ENCODE measurements at regions not wholly inside any gene's neighbourhood (a gene's known extent, or its start where the extent isn't known, plus 50 kb on each side); places are given as distances from the start of the nearest gene placed in this dataset.

DNA sequence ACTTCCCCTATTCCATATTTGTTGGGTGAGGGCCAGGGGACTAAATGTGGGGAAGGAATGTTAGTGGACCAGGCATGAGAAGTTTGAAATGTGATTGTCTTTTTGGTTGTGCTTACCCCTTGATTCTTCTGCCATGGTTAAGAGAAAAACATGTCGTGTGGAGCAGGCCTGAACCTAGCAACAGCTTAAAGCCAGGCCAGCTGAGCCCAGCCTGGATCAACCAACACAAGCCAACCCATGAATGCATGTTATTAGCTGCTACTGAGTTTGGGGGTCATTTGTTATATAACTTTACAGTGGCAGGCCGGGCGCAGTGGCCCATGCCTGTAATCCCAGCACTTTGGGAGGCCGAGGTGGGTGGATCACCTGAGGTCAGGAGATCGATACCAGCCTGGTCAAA is 52.4 kb upstream of the TRIO start:
- no peak for DNase-seq (ENCODE audit: low read depth in 2 of 2)

GRCh38 chr5:14090290-14090689 is 52.9 kb upstream of the TRIO start:
- DNase-seq (ENCODE audit: low read depth in 2 of 2), result no peak

GRCh38 chr5:14089198-14089597 is 53.9 kb upstream of the TRIO start:
- DNase-seq (ENCODE audit: low read depth in 2 of 2), result no peak

DNA sequence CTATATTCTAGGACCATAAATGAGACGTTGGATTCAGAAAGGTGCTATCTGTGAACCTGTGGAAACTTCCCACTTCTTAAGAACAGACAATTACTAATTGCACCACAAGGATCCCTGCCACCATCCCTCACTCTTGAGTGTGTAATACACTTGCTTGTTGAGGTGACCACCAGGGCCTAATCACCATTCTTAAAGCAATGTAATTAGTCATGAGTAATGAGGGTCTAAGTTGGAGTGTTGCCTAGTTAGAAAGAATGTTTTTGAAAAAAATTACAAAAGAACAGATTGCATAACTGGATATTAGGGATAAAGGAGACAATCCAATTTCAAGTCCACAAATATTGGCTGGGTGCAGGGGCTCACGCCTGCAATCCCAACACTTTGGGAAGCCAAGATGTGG is 56.9 kb upstream of the TRIO start:
- DNase-seq (ENCODE audit: low read depth in 2 of 2), result no peak

DNA sequence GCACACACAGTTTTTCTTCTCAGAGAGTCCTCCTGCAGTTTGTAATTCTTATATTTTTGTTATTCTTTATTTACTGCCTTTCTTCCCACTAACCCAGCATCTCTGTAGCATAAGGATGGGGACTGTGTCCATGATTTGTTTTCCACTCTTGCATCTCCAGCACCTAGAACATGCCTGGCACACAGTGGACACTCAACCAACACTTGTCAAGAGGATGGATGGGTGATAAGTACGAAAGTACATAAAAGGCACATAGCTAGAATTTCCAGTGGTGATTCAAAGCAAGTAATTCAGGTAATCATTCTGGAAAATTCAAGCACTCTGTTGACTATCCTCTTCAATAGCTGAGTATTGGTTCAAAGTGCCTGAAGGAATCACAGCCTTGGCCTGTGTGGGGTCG is 60.2 kb upstream of the TRIO start:
- DNase-seq (ENCODE audit: low read depth in 2 of 2), result no peak

DNA sequence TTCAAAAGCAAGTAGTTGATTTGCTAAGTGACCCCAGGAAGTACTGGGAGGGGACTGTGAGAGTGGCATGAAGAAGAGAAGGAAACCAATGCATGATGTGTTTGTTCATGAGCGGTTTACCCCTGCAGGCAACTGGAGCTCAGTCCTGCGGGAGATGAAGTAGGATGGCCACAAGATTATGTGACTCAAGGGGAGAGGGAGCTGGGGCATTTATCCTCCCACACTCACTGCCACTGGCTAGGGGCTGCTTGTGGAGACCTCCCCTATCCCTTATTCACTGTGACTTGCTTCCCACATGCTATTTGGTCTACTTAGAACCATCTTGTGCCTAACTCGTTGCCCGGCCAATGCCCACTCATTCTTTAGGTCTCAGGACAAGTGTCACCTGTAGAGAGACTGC is 60.6 kb upstream of the TRIO start:
- DNase-seq (ENCODE audit: low read depth in 2 of 2), result no peak

DNA sequence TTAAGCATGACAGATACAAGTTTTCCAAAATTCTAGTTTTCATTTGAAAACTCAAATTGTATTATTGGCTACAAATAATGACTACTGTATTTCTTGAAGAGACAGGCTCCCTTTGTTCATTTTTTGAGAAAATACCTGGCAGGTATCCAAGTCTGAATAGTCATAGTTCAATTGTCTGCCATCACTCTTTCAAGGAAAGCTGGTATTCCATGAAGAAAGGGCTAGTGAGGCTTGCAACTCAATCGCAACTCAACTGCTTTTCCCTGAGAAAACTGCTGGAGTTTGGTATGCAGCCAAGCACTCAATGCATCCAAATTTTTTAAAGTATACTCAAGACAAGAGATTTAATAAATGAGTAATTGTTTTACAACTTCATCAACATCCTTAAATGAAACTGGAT is 61.4 kb upstream of the TRIO start:
- peak in 1 of 2 donors; percentile 28 for DNase-seq (ENCODE audit: low read depth in 2 of 2)

- no peak for DNase-seq (ENCODE audit: low read depth in 2 of 2)
Observed at GRCh38 chr5:14078716-14079115, 64.4 kb upstream of the TRIO start.

- DNase-seq (ENCODE audit: low read depth in 2 of 2), result no peak
Observed at GRCh38 chr5:14077501-14077900, 65.6 kb upstream of the TRIO start.

DNA sequence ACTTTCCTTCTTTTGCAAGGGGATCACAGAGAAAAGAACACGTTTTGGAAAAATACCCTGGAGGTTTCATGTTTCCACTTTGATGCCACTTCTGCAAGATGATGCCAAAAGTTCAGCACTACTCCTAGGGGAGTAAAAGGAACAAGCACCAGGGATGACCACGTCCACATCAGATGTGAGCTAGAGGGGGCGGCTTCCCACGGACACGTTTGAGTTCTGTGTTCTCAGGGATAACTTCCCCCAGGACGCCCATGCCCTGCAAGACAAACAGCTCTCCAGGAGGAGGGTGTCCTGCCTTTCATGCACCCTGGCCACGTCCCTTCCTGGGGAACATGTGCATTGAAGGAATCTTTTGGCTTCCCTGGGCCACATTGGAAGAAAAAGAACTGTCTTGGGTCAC is 66.6 kb upstream of the TRIO start:
- DNase-seq (ENCODE audit: low read depth in 2 of 2), result no peak

- no peak for DNase-seq (ENCODE audit: low read depth in 2 of 2)
Observed at GRCh38 chr5:14075937-14076336, 67.2 kb upstream of the TRIO start.

DNA sequence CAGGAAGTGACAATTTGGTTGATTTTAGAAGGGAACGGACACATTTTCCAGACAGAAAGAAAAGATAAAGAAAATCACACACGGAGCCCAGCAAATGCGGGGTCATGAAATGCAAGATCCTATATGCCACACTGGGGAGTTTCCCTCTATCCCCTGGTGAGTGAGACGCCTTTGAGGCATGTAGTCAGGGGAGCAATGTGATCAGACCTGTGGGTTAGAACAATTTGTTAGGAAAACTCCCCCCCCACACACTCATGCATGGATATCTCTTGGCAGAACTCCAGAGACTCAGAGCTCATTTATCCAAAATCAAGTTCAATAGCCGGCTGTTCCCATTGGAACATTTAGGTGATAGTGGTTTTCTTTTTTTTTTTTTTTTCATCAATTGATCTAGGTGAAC is 71.7 kb upstream of the TRIO start:
- DNase-seq (ENCODE audit: low read depth in 2 of 2), result no peak

GRCh38 chr5:14069021-14069420 is 74.1 kb upstream of the TRIO start:
- DNase-seq (ENCODE audit: low read depth in 2 of 2), result peak; percentile 24 to 61

- no peak for DNase-seq (ENCODE audit: low read depth in 2 of 2)
Observed at GRCh38 chr5:14068136-14068535, 75.0 kb upstream of the TRIO start.

- DNase-seq (ENCODE audit: low read depth in 2 of 2), result no peak
Observed at GRCh38 chr5:14066326-14066725, 76.8 kb upstream of the TRIO start.

DNA sequence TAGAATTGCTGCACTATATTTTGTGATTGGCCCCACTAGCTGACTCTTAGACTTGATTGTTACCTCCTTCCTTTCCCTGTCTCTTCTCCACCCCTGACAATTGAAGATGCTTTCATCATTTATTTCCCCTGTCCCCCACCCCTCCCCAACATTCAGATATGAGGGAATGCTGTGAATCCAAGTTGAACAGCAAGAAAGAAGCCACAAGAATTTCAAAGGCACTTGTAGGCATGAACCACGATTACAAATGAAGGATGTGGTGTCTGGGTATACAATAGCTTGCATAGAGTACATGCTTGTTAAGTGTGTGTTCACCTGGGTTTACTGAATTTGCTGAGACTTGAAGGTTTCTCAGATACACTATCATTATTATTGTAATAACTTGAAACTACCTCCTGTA is 78.3 kb upstream of the TRIO start:
- no peak for DNase-seq (ENCODE audit: low read depth in 2 of 2)

- DNase-seq (ENCODE audit: low read depth in 2 of 2), result no peak
Observed at GRCh38 chr5:14063691-14064090, 79.5 kb upstream of the TRIO start.

GRCh38 chr5:14063138-14063537 is 80.0 kb upstream of the TRIO start:
- DNase-seq (ENCODE audit: low read depth in 2 of 2), result no peak

DNA sequence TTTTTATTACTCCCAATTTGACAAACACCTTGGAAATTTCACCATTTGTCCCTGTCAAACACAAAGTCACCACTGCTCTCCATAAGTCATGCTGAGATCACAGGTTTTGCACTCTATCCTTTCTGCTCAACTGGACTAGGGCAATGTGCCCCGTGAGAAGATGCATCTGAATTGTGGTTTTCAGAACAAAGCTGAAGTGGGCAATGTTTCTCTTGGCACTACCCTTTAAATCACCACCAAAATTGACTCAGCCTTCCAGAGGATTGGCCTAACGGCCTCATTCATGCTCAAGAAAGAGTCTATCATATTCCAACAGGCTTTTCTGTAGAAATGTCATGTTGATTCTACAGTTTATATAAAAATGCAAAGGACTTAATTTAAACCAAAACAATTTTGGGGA is 81.0 kb upstream of the TRIO start:
- no peak for DNase-seq (ENCODE audit: low read depth in 2 of 2)

GRCh38 chr5:14061106-14061505 is 82.0 kb upstream of the TRIO start:
- DNase-seq (ENCODE audit: low read depth in 2 of 2), result no peak

- no peak for DNase-seq (ENCODE audit: low read depth in 2 of 2)
Observed at GRCh38 chr5:14060218-14060617, 82.9 kb upstream of the TRIO start.

DNA sequence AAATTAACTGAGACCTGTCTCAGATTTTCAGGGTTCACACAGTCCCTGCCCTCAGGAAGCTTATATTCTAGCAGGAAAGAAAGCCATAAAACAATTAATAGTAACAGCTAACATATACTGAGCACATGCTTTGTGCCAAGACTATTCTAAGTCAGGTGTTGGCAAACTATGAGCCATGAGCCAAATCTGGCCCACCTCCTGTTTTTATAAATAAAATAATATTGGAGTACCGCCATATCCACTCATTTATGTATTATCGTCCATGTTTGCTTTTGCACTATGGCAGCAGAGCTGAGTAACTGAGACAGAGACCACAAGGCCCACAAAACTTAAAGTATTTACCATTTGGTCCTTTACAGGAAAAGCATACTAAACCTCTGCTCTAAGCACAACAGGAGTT is 83.3 kb upstream of the TRIO start:
- no peak for DNase-seq (ENCODE audit: low read depth in 2 of 2)

DNA sequence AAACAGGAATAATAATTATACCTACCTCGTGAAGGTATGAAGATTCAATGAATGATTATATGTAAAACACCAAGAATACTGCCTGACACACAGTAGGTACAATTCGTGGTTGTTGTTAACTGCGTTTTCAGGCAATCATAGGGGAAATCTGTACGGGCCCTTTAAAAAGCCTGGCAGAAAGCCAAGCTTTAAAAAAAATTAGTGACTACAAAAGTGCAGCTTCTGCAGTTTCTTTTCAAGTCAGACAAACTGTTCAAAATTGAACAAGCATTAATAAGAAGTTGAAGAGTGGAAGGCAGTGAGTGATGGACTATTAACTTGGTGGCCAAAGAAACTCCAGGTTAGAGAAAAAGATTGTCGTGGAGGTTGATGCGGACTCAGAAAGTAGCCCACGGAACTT is 85.9 kb upstream of the TRIO start:
- peak in 1 of 2 donors; percentile 9 for DNase-seq (ENCODE audit: low read depth in 2 of 2)

DNA sequence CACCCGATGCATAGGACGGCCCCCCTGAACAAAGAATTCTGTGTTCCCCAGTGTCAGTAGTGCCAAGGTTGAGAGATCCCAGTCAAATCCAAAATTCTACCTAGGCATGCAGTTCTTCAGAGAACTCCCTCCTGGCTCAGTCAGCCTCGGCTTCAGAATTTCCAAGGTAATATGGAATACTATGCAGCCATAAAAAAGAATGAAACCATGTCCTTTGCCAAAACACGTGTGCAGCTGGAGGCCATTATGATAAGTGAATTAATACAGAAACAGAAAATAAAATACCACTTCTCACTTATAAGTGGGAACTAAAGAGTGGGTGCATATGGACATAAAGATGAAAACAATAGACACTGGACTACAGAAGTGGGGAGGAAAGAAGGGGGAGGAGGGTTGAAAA is 87.1 kb upstream of the TRIO start:
- no peak for DNase-seq (ENCODE audit: low read depth in 2 of 2)
